GM12878 (cell line): ENCODE measurements at regions not wholly inside any gene's neighbourhood (a gene's known extent, or its start where the extent isn't known, plus 50 kb on each side); places are given as distances from the start of the nearest gene placed in this dataset.

Experiments used
- ATAC-seq: fragments of 200-7000 bp; cut with Tn5 transposase; 3 replicates; pipeline ENCODE4 v1.9.1; 2020; ENCODE audit warnings: mild to moderate bottlenecking, moderate library complexity
- BruUV-seq: library from RNA; stranded (reverse); fragments of 400-500 nt; replicated peaks from 2 replicates; lab custom pipeline; 2021; lab: Mats Ljungman, UMichigan
- CTCF ChIA-PET: fragments of 300-600 bp; sonication (Branson Sonifier 250); formaldehyde crosslinking; extraction: SDS; loops from one replicate; lab custom pipeline; 2021; ENCODE audit warnings: inconsistent platforms; lab: Yijun Ruan, JAX
- POLR2A ChIA-PET: fragments of 350-600 bp; formaldehyde crosslinking; extraction: SDS; loops from one replicate; lab custom pipeline; 2021; ENCODE audit warnings: inconsistent platforms; lab: Charles Lee
- RAD21 ChIA-PET: fragments of 300-600 bp; sonication (Branson Sonifier 250); formaldehyde crosslinking; loops from one replicate; lab custom pipeline; 2023; ENCODE audit warnings: antibody characterized with exemption; ENCODE audit not compliant: unreplicated experiment; lab: Charles Lee
- SMC1A ChIA-PET: fragments of 300-600 bp; sonication (Branson Sonifier 250); formaldehyde crosslinking; loops from one replicate; lab custom pipeline; 2023; ENCODE audit not compliant: unreplicated experiment, uncharacterized antibody; lab: Charles Lee
- DNase-seq: peaks from one replicate; pipeline ENCODE4 v3.0.0-alpha.2; 2011; ENCODE audit warnings: low read depth, low spot score
- FAIRE-seq: peaks from 3 replicates; lab custom pipeline; 2011; peaks lifted over from hg19 to GRCh38; lab: Jason Lieb, UNC
- H2AFZ ChIP-seq: 2 replicates; pipeline ENCODE4 v1.6.0; 2011; ENCODE audit warnings: low read depth, low read length, control low read depth; ENCODE audit not compliant: control insufficient read depth
- H3K27ac ChIP-seq: 2 replicates; pipeline ENCODE4 v1.5.1; 2011; ENCODE audit warnings: control low read depth; ENCODE audit not compliant: control insufficient read depth, insufficient read depth
- H3K27me3 ChIP-seq, 2 experiments: replicated peaks in 1 of 2; 2 replicates each; pipeline versions ENCODE4 v1.6.0 to v1.6.1; 2011; ENCODE audit warnings: low read length in 1 of 2; ENCODE audit not compliant: control insufficient read depth in 2 of 2, insufficient read depth in 2 of 2
- H3K36me3 ChIP-seq, 2 experiments: 2 replicates each; pipeline ENCODE4 v1.5.1; 2011; ENCODE audit warnings: low read length in 1 of 2; ENCODE audit not compliant: control insufficient read depth in 2 of 2, insufficient read depth in 2 of 2
- H3K4me1 ChIP-seq: 2 replicates; pipeline ENCODE4 v1.6.1; 2011; ENCODE audit warnings: mild to moderate bottlenecking, low read length, moderate library complexity, mixed read lengths; ENCODE audit not compliant: control insufficient read depth, insufficient read depth
- H3K4me2 ChIP-seq: 2 replicates; pipeline ENCODE4 v1.6.0; 2011; ENCODE audit warnings: control low read depth; ENCODE audit not compliant: control insufficient read depth, insufficient read depth
- H3K4me3 ChIP-seq: fragments of 200-600 bp; sonication (generic); 2 replicates; pipeline ENCODE4 v1.5.1; 2016
- H3K79me2 ChIP-seq: 2 replicates; pipeline ENCODE4 v1.6.0; 2011; ENCODE audit warnings: low read length; ENCODE audit not compliant: control insufficient read depth, insufficient read depth
- H3K9ac ChIP-seq: 2 replicates; pipeline ENCODE4 v1.8.0; 2011; ENCODE audit warnings: low read length, control low read depth, mixed read lengths; ENCODE audit not compliant: control insufficient read depth, insufficient read depth
- H3K9me3 ChIP-seq: replicated peaks from 3 replicates; pipeline ENCODE4 v1.5.1; 2011; ENCODE audit warnings: mild to moderate bottlenecking, low read length; ENCODE audit not compliant: control insufficient read depth, insufficient read depth
- H4K20me1 ChIP-seq: 2 replicates; pipeline ENCODE4 v1.6.0; 2011; ENCODE audit not compliant: control insufficient read depth, insufficient read depth
- CREM ChIP-seq: IDR thresholded peaks from 2 replicates; pipeline ENCODE4 v1.6.1; 2014; ENCODE audit warnings: antibody characterized with exemption, low read depth
- NFIC ChIP-seq: IDR thresholded peaks from 2 replicates; pipeline ENCODE4 v1.6.1; 2012; ENCODE audit warnings: low read depth, mild to moderate bottlenecking, inconsistent platforms, low read length, moderate library complexity
- NFXL1 ChIP-seq: fragments of 450-650 bp; IDR thresholded peaks from 2 replicates; pipeline ENCODE4 v1.6.1; 2017; ENCODE audit warnings: antibody characterized with exemption, mild to moderate bottlenecking, borderline replicate concordance
- PRDM15 ChIP-seq: fragments of 450-650 bp; formaldehyde crosslinking; IDR thresholded peaks from 2 replicates; pipeline ENCODE4 v1.4.0; 2020; ENCODE audit warnings: mild to moderate bottlenecking, moderate library complexity
- SMAD1 ChIP-seq: fragments of 450-650 bp; IDR thresholded peaks from 2 replicates; pipeline ENCODE4 v1.6.1; 2018; ENCODE audit warnings: mild to moderate bottlenecking, low read depth; ENCODE audit not compliant: partially characterized antibody
- ZBTB33 ChIP-seq: fragments of 450-650 bp; IDR thresholded peaks from 2 replicates; pipeline ENCODE4 v1.6.1; 2017; ENCODE audit warnings: mild to moderate bottlenecking
- ZBTB40 ChIP-seq: fragments of 450-650 bp; IDR thresholded peaks from 2 replicates; pipeline ENCODE4 v1.6.1; 2016; ENCODE audit warnings: mild to moderate bottlenecking, moderate library complexity, borderline replicate concordance
- ZNF592 ChIP-seq: fragments of 450-650 bp; IDR thresholded peaks from 2 replicates; pipeline ENCODE4 v1.6.1; 2017; ENCODE audit warnings: mild to moderate bottlenecking, moderate library complexity
- WGBS: methylation state at CpG from one replicate; pipeline ENCODE4 v1.1.6; 2016; ENCODE audit warnings: low lambda C conversion rate; ENCODE audit not compliant: insufficient replicate concordance, insufficient coverage; ENCODE audit errors: missing lambda C conversion rate; 5-methylcytosine and 5-hydroxymethylcytosine counted together
- in situ Hi-C: fragments of 300-500 bp; cut with MboI; formaldehyde crosslinking; loops from 9 replicates; pipeline ENCODE4 v1.14.3; 2018; ENCODE audit warnings: mixed read lengths
- intact Hi-C: fragments of 100-400 bp; cut with micrococcal nuclease; formaldehyde crosslinking; loops from one replicate; pipeline ENCODE4 v1.14.2; 2022; ENCODE audit not compliant: unreplicated experiment

GRCh38 chr13:107458269-107458668 lies 757.1 kb downstream of the LIG4 start:
- Histone ChIP-seq H3K79me2 (no peaks in the 10 kb centered on the region), H3K9ac (no peak overlapping the region), H3K4me1 (no peaks in the 10 kb centered on the region), H3K36me3 (no peaks in the 10 kb centered on the region), H4K20me1 (no peaks in the 10 kb centered on the region), H3K4me3 (no peak overlapping the region), H3K27me3 (no peaks in the 10 kb centered on the region), H2AFZ (no peak overlapping the region), H3K27ac (no peak overlapping the region), H3K4me2 (no peak overlapping the region), H3K9me3 (no peaks in the 10 kb centered on the region)
- WGBS: 49% methylated on average over 10 of the region's 10 CpGs
- ChIA-PET RAD21 (no interaction called here), CTCF (no interaction called here), SMC1A (no interaction called here), POLR2A (no interaction called here)
- ATAC-seq (no peak), FAIRE-seq (no peak), DNase-seq (no peak)
- intact Hi-C loops (no loop called here), in situ Hi-C loops (no loop called here)
- BruUV-seq: no TSS peak
- no peak for TF ChIP-seq NFIC
- no peak for TF ChIP-seq ZBTB33
- TF ChIP-seq PRDM15 (CRISPR knock-in tag): no peak
- TF ChIP-seq ZBTB40: no peak
- TF ChIP-seq NFXL1: no peak
- TF ChIP-seq ZNF592: no peak
- no peak for TF ChIP-seq SMAD1
- no peak for TF ChIP-seq CREM
